ENCODE measurements at regions not wholly inside any gene's neighbourhood (a gene's known extent, or its start where the extent isn't known, plus 50 kb on each side); places are given as distances from the start of the nearest gene placed in this dataset.

DNA sequence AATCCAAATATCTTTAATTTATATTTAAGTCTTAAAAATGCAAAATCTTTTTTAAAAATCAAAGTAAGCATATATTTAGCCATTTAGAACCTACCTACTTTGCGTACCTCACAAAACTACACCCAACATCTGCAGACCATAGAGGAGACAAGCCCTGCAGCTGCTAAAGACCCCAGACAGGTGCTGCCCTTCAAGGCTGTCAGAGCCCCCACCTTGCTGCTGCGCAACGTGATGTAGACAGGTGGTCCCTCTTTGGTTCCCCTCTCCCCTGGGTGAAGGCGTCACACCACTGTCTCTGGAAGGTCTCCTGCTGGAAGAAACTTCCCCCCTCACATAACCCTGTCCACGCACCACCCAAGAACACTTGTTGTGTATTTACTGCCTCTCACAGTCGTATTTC lies 204.5 kb downstream of the ARRDC4 start:
- H3K4me3 ChIP-seq, result no peak overlapping the region
- H3K4me2 ChIP-seq, result no peak overlapping the region
- ATAC-seq (no peak), FAIRE-seq (no peak), DNase-seq (ENCODE audit: low read depth in 1 of 2, low spot score in 1 of 2) (no peak)
- ChIA-PET CTCF (interaction anchor here (1.3 kb wide), 1 partner anchor 13 kb away, joined by 4 read pairs; no protein-coding TSS in a partner anchor), POLR2A (no interaction called here)
- 10% methylated on average over 6 of the region's 6 CpGs for WGBS (ENCODE audit: missing lambda C conversion rate)
- H3K9me3 ChIP-seq, result no peaks in the 10 kb centered on the region
- TF ChIP-seq FOSL2 (IDR thresholded peaks at IDR 0.05) (no peak), FOSL2 (CRISPR knock-in tag; IDR thresholded peaks at IDR 0.05) (no peak), CHD4 (IDR thresholded peaks at IDR 0.05; ENCODE audit: borderline replicate concordance) (no peak), KDM5A (IDR thresholded peaks at IDR 0.05) (no peak), NPAS2 (CRISPR knock-in tag; IDR thresholded peaks at IDR 0.05; ENCODE audit: borderline replicate concordance) (no peak), RNF2 (IDR thresholded peaks at IDR 0.05; ENCODE audit: borderline replicate concordance, low read depth) (no peak), MAFK (IDR thresholded peaks at IDR 0.05; ENCODE audit: partially characterized antibody) (no peak), CEBPB (IDR thresholded peaks at IDR 0.05) (no peak), FOSB (CRISPR knock-in tag; IDR thresholded peaks at IDR 0.05) (no peak), RCOR1 (IDR thresholded peaks at IDR 0.05; ENCODE audit: low read depth, low read length) (no peak), GATA3 (IDR thresholded peaks at IDR 0.05; ENCODE audit: borderline replicate concordance) (no peak), SREBF2 (IDR thresholded peaks at IDR 0.05) (no peak), HOXA7 (CRISPR knock-in tag; IDR thresholded peaks at IDR 0.05) (no peak), ZFP36 (IDR thresholded peaks at IDR 0.05; ENCODE audit: borderline replicate concordance, partially characterized antibody) (no peak)
- TF ChIP-seq, protein P1, sequence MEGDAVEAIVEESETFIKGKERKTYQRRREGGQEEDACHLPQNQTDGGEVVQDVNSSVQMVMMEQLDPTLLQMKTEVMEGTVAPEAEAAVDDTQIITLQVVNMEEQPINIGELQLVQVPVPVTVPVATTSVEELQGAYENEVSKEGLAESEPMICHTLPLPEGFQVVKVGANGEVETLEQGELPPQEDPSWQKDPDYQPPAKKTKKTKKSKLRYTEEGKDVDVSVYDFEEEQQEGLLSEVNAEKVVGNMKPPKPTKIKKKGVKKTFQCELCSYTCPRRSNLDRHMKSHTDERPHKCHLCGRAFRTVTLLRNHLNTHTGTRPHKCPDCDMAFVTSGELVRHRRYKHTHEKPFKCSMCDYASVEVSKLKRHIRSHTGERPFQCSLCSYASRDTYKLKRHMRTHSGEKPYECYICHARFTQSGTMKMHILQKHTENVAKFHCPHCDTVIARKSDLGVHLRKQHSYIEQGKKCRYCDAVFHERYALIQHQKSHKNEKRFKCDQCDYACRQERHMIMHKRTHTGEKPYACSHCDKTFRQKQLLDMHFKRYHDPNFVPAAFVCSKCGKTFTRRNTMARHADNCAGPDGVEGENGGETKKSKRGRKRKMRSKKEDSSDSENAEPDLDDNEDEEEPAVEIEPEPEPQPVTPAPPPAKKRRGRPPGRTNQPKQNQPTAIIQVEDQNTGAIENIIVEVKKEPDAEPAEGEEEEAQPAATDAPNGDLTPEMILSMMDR (IDR thresholded peaks at IDR 0.05), result no peak
- TF ChIP-seq, protein P2, sequence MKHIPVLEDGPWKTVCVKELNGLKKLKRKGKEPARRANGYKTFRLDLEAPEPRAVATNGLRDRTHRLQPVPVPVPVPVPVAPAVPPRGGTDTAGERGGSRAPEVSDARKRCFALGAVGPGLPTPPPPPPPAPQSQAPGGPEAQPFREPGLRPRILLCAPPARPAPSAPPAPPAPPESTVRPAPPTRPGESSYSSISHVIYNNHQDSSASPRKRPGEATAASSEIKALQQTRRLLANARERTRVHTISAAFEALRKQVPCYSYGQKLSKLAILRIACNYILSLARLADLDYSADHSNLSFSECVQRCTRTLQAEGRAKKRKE (CRISPR knock-in tag; IDR thresholded peaks at IDR 0.05; ENCODE audit: low read depth), result no peak
- TF ChIP-seq, protein P3, sequence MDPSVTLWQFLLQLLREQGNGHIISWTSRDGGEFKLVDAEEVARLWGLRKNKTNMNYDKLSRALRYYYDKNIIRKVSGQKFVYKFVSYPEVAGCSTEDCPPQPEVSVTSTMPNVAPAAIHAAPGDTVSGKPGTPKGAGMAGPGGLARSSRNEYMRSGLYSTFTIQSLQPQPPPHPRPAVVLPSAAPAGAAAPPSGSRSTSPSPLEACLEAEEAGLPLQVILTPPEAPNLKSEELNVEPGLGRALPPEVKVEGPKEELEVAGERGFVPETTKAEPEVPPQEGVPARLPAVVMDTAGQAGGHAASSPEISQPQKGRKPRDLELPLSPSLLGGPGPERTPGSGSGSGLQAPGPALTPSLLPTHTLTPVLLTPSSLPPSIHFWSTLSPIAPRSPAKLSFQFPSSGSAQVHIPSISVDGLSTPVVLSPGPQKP (IDR thresholded peaks at IDR 0.05; ENCODE audit: low read depth, low read length), result no peak
- TF ChIP-seq, protein P4, sequence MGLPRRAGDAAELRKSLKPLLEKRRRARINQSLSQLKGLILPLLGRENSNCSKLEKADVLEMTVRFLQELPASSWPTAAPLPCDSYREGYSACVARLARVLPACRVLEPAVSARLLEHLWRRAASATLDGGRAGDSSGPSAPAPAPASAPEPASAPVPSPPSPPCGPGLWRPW (IDR thresholded peaks at IDR 0.05), result no peak
- TF ChIP-seq, protein P5, sequence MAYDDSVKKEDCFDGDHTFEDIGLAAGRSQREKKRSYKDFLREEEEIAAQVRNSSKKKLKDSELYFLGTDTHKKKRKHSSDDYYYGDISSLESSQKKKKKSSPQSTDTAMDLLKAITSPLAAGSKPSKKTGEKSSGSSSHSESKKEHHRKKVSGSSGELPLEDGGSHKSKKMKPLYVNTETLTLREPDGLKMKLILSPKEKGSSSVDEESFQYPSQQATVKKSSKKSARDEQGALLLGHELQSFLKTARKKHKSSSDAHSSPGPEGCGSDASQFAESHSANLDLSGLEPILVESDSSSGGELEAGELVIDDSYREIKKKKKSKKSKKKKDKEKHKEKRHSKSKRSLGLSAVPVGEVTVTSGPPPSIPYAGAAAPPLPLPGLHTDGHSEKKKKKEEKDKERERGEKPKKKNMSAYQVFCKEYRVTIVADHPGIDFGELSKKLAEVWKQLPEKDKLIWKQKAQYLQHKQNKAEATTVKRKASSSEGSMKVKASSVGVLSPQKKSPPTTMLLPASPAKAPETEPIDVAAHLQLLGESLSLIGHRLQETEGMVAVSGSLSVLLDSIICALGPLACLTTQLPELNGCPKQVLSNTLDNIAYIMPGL (CRISPR knock-in tag; IDR thresholded peaks at IDR 0.05; ENCODE audit: borderline replicate concordance), result no peak
- TF ChIP-seq, protein P6, sequence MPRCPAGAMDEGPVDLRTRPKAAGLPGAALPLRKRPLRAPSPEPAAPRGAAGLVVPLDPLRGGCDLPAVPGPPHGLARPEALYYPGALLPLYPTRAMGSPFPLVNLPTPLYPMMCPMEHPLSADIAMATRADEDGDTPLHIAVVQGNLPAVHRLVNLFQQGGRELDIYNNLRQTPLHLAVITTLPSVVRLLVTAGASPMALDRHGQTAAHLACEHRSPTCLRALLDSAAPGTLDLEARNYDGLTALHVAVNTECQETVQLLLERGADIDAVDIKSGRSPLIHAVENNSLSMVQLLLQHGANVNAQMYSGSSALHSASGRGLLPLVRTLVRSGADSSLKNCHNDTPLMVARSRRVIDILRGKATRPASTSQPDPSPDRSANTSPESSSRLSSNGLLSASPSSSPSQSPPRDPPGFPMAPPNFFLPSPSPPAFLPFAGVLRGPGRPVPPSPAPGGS (IDR thresholded peaks at IDR 0.05), result no peak
- TF ChIP-seq, protein P7, sequence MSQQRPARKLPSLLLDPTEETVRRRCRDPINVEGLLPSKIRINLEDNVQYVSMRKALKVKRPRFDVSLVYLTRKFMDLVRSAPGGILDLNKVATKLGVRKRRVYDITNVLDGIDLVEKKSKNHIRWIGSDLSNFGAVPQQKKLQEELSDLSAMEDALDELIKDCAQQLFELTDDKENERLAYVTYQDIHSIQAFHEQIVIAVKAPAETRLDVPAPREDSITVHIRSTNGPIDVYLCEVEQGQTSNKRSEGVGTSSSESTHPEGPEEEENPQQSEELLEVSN (IDR thresholded peaks at IDR 0.05; ENCODE audit: borderline replicate concordance, low read depth), result no peak
- H3K27ac ChIP-seq, result no peak overlapping the region
- no peaks in the 10 kb centered on the region for H3K4me1 ChIP-seq

All from A549 (cell line).